Fibroblast of skin of left biceps (primary cell): ENCODE measurements at regions not wholly inside any gene's neighbourhood (a gene's known extent, or its start where the extent isn't known, plus 50 kb on each side); places are given as distances from the start of the nearest gene placed in this dataset.

Source experiments
- DNase-seq, 2 experiments: peaks; one replicate each; pipeline ENCODE4 v3.0.0-alpha.2; 2013; ENCODE audit warnings: low read depth in 2 of 2

GRCh38 chr10:117926491-117926890 lies 120.2 kb downstream of the RAB11FIP2 start:
- no peak for DNase-seq

GRCh38 chr10:117927332-117927731 lies 119.4 kb downstream of the RAB11FIP2 start:
- DNase-seq: no peak

DNA sequence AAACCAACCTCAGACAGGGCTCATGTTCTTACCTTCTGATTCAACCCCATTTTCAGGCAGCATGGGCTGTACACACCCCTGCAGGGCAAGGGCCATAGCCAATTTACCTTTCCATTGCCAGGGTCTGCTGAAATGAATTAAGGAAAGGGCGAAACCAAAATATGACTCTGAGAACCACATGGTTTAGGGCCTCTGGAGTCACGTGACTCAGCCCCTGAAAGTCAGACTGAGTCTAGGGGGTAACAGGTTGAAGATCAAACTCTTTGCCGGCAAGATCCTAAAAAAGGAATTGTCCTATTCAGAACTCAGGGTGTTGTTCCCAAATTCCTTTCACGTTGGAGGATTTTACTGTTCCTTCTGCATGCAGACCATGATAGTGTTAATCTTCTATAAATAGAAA lies 118.9 kb downstream of the RAB11FIP2 start:
- DNase-seq: no peak

GRCh38 chr10:117928281-117928680 lies 118.5 kb downstream of the RAB11FIP2 start:
- no peak for DNase-seq

- no peak for DNase-seq
Measured at GRCh38 chr10:117928741-117929140, 118.0 kb downstream of the RAB11FIP2 start.

DNA sequence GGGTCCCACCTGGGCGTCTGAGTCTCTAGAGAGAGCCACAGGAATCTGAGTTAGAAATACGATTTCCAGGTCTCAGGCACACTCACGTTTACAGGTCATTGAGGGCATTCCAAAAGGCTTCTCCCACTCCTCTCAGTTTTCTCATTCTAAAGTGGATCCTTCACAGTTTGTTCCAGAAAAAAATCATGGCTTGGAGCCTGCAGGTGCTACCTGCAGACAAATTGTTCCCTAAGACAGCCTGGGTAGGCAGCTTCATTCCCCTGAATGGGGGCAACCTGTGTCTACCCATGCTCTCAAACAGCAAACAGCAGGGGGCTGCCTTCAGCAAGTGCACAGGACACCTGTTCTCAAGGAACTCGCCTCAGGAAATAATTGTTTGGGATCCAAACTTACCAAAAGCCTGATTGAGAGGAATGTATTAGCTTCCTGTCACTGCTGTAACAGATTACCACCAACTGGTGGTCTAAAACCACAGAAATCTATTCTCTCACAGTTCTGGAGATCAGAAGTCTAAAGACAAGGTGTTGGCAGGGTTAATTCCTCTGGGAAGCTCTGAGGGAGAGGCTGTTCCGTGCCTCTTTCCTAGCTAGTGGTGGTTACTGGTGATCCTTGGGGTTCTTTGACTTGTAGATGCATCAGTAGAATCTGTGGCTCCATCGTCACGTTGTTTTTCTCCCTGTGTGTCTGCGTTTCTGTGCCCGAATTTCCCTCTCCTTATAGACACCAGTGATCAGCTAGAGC lies 117.2 kb downstream of the RAB11FIP2 start:
- no peak for DNase-seq

- no peak for DNase-seq
Measured at GRCh38 chr10:117931078-117931477, 115.7 kb downstream of the RAB11FIP2 start.

- no peak for DNase-seq
Measured at GRCh38 chr10:117933036-117933435, 113.7 kb downstream of the RAB11FIP2 start.

GRCh38 chr10:117934477-117934876 lies 112.3 kb downstream of the RAB11FIP2 start:
- DNase-seq: no peak

GRCh38 chr10:117936141-117936540 lies 110.6 kb downstream of the RAB11FIP2 start:
- peak; percentile 70 to 74 for DNase-seq

GRCh38 chr10:117936566-117936965 lies 110.2 kb downstream of the RAB11FIP2 start:
- DNase-seq: no peak

DNA sequence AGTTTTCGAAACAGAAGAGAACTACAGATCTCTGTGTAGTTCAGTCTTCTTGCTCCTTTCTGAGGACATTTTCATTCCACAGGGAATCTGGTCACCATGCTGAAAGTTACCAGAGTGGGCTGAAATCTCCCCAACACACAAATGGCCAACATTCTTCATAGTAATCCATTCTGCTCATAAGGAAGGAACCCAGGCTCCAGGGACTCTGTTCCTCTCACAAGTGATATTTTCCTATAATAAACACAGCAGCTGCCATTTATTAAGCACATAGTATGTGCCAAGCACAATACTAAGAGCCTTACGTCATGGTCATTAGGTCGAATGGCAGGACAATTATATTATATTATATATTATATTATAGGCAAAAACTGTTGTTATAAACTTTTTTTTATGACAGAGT lies 109.8 kb downstream of the RAB11FIP2 start:
- DNase-seq: no peak

DNA sequence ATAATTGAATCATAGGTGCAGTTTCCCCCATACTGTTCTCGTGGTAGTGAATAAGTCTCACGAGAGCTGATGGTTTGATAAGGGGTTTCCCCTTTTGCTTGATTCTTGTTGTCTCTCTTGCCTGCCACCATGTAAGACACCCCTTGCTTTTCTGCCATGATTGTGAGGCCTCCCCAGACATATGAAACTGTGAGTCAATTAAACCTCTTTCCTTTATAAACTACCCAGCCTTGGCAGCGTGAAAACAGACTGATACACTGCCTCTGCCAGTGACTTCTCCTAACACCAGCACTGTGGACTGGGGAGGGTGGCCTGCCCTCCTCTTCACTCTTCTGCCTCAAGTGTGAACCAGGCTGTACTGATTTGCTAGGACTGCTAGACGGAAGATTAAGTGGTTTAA lies 108.6 kb downstream of the RAB11FIP2 start:
- DNase-seq: no peak

- peak; percentile 42 to 50 for DNase-seq
Measured at GRCh38 chr10:117942226-117942625, 104.5 kb downstream of the RAB11FIP2 start.

- no peak for DNase-seq
Measured at GRCh38 chr10:117944676-117945447, 101.9 kb downstream of the RAB11FIP2 start.

GRCh38 chr10:117945651-117946050 lies 101.1 kb downstream of the RAB11FIP2 start:
- DNase-seq: no peak

GRCh38 chr10:117946525-117947070 lies 100.1 kb downstream of the RAB11FIP2 start:
- DNase-seq: no peak

GRCh38 chr10:117948493-117948892 lies 98.2 kb downstream of the RAB11FIP2 start:
- DNase-seq: no peak

DNA sequence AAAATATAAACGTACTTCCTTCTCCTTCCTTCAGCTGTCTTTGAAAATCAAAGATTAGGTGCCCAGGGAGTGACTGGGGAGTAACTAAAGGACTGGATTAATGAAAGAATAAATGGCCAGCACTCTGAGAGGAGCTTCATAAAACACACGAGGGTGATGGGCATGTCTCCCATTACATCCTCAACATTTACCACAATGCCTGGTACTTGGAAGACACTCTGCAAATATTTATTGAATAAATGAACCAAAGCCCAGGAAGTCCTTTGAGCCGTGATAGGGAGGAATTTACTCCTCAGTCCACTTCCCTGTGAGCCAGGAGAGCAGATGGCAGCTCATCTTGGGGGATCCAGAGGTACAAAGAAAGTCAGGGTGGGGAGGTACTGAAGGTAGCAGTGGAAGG lies 96.3 kb downstream of the RAB11FIP2 start:
- no peak for DNase-seq
